WERI-Rb-1 (cell line): ENCODE measurements at regions not wholly inside any gene's neighbourhood (a gene's known extent, or its start where the extent isn't known, plus 50 kb on each side); places are given as distances from the start of the nearest gene placed in this dataset.
"Not testable (repeated sequence)": the region's sequence is repeated elsewhere in the genome, so short reads cannot be mapped to it uniquely, and the experiment has no call there.

Experiments used
- DNase-seq: peaks from one replicate; pipeline ENCODE4 v3.0.0-alpha.2; 2020
- H3K27ac ChIP-seq: fragments of 250-450 bp; sonication (Bioruptor Pico); 2 replicates; pipeline ENCODE4 v1.5.1; 2020; ENCODE audit warnings: mild to moderate bottlenecking, moderate library complexity
- H3K27me3 ChIP-seq: fragments of 250-450 bp; sonication (Bioruptor Pico); 2 replicates; pipeline ENCODE4 v1.5.1; 2021; ENCODE audit warnings: mild to moderate bottlenecking, low read depth, moderate library complexity; ENCODE audit not compliant: insufficient read depth, severe bottlenecking
- H3K36me3 ChIP-seq: fragments of 250-450 bp; sonication (Bioruptor Pico); 2 replicates; pipeline ENCODE4 v1.5.1; 2020; ENCODE audit warnings: mild to moderate bottlenecking, moderate library complexity
- H3K4me3 ChIP-seq: 2 replicates; pipeline ENCODE4 v1.5.1; 2011; ENCODE audit warnings: low read depth, mild to moderate bottlenecking, control low read depth, low read length
- H3K9me3 ChIP-seq: fragments of 250-450 bp; sonication (Bioruptor Pico); 2 replicates; pipeline ENCODE4 v1.5.1; 2021; ENCODE audit warnings: mild to moderate bottlenecking, moderate library complexity; ENCODE audit not compliant: severe bottlenecking
- TF ChIP-seq, protein P1 (sequence below): IDR thresholded peaks from 2 replicates; pipeline ENCODE4 v1.5.1; 2011; ENCODE audit warnings: low read depth, mild to moderate bottlenecking, control low read depth, inconsistent platforms, low read length

DNA sequence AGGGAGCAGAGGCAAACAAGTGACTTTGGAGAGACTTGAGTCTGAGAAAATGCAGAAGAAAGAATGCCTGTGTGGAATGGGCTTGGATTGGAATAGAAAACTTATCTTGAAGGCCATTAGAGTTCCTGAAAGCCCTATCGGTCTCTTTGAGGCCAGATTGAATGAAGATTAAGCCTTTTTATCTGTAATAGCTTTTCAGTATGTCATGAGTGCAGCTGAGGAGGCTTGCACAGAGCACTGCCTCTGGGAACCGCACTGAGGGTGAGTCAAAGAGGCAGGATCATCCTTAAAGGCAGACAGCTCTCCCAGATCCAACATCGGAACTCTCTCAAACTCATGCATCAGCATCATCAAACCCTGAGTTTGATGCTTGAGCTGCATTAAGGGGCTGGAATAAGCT, 515.2 kb downstream of the NTRK3 start:
- Histone ChIP-seq H3K27ac (no peak overlapping the region), H3K4me3 (no peak overlapping the region), H3K27me3 (no peaks in the 10 kb centered on the region), H3K36me3 (no peaks in the 10 kb centered on the region), H3K9me3 (no peaks in the 10 kb centered on the region)
- DNase-seq: no peak
- TF ChIP-seq, protein P1, sequence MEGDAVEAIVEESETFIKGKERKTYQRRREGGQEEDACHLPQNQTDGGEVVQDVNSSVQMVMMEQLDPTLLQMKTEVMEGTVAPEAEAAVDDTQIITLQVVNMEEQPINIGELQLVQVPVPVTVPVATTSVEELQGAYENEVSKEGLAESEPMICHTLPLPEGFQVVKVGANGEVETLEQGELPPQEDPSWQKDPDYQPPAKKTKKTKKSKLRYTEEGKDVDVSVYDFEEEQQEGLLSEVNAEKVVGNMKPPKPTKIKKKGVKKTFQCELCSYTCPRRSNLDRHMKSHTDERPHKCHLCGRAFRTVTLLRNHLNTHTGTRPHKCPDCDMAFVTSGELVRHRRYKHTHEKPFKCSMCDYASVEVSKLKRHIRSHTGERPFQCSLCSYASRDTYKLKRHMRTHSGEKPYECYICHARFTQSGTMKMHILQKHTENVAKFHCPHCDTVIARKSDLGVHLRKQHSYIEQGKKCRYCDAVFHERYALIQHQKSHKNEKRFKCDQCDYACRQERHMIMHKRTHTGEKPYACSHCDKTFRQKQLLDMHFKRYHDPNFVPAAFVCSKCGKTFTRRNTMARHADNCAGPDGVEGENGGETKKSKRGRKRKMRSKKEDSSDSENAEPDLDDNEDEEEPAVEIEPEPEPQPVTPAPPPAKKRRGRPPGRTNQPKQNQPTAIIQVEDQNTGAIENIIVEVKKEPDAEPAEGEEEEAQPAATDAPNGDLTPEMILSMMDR: no peak

DNA sequence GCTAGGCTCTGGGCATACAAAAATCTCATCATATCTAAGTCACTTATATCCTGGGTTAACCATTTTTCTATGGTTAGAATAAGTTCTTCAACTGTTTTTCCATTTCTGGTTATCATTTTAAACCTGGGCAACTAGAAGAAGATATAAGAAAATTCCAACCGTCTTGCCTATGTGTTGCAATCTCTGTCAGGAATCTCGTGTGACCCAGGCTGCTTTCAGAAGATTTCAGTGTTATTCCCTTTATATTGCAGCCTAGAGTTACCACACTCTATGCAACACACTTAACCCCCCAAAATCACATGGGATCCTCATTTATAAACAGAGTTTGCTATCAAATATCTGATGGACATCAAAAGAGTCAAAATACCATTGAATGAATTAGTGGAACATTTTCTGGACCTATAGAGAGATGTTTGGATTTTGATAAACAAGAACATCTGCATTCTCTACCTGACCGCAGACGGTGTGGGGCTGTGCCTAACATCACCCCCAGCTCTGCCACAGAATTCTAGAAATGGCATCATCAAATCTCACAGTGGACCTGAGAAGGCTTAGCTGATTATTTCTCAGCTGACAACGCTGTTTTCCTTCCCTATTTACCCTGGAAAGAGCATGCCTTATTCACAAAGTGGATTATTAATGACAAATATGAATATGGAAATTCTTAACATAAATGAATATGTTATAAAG, 515.7 kb downstream of the NTRK3 start:
- Histone ChIP-seq H3K27me3 (no peaks in the 10 kb centered on the region), H3K27ac (no peak overlapping the region), H3K9me3 (no peaks in the 10 kb centered on the region), H3K36me3 (no peaks in the 10 kb centered on the region), H3K4me3 (no peak overlapping the region)
- TF ChIP-seq, protein P1: no peak
- DNase-seq: no peak

DNA sequence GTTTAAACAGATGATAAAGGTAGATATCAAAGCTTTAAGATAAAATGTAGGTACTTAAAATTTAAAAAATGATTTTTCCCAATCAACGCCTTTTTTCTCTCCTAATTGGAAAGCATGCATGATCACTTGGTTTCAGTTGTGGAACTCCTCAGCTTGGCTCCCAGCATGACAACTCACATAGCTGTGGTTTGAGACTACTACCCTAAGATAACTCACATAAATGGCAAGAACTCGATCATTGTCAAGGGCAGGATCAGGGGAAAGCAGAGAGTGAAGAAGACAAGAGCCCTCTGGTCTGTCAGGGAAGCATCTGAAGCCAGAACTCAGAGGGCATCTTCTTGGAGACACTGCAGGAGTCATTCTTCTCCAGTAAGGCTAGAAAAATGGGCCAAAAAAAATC, 516.7 kb downstream of the NTRK3 start:
- H3K27ac ChIP-seq: no peak overlapping the region
- no peak for DNase-seq
- H3K4me3 ChIP-seq: no peak overlapping the region
- TF ChIP-seq, protein P1: no peak
- no peaks in the 10 kb centered on the region for H3K36me3 ChIP-seq
- H3K9me3 ChIP-seq: no peaks in the 10 kb centered on the region
- no peaks in the 10 kb centered on the region for H3K27me3 ChIP-seq

DNA sequence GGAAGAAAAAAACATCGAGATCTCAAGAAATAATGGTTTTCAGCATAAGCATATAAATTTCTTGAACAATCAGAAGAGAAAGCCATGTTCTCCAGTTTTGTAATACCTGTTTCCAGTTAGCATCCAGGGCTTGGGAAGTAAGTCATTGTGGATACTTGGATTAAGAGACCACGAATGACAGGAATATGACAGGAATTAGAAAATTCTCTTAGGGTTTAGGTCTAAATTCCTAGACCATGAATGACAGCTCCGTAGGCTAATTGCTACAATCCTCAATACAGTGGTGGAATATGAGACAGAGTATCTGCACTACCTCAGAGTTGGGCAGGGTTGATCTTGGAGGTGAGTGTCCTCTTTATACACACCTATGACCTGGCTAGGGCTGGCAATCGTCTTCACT, 517.5 kb downstream of the NTRK3 start:
- DNase-seq: no peak
- Histone ChIP-seq H3K4me3 (no peak overlapping the region), H3K9me3 (no peaks in the 10 kb centered on the region), H3K27ac (no peak overlapping the region), H3K27me3 (no peaks in the 10 kb centered on the region), H3K36me3 (no peaks in the 10 kb centered on the region)
- TF ChIP-seq, protein P1: no peak

DNA sequence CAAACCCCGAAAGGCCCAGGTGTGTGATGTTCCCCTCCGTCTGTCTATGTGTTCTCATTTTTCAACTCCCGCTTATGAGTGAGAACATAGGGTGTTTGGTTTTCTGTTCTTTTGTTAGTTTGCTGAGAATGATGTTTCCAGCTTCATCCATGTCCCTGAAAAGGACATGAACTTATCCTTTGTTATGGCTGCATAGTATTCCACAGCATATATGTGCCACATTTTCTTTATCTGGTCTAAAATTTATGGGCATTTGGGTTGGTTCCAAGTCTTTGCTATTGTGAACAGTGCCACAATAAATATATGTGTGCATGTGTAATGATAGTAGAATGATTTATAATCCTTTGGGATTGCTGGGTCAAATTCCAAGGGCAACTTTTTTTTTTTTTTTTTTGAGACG, 519.1 kb downstream of the NTRK3 start:
- not testable (repeated sequence) for H3K9me3 ChIP-seq, H3K36me3 ChIP-seq, H3K4me3 ChIP-seq, H3K27me3 ChIP-seq, H3K27ac ChIP-seq, DNase-seq

DNA sequence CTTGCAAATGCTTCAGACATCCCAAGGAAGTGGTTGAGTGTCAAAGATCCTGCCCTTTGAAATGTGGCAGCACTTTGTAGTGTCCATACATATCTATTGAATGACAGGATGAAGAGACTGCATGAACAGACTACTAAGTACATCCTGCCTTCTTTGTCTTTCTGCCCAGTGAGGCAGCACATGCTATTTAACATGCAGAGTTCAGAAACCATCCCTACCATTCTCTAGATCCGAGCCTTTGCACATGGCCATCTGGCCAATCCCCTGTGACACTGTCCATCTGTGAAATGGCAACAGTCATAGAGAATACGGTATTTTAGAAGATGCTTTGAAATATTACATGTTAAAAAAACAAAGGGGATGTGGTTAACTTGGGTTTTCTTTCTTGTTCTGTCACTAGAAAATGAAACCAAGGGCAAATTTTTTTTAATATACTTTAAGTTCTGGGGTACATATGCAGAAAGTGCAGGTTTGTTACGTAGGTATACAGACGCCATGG, 519.6 kb downstream of the NTRK3 start:
- Histone ChIP-seq H3K9me3 (no peaks in the 10 kb centered on the region), H3K36me3 (no peaks in the 10 kb centered on the region), H3K27me3 (no peaks in the 10 kb centered on the region), H3K4me3 (no peak overlapping the region), H3K27ac (no peak overlapping the region)
- TF ChIP-seq, protein P1: no peak
- DNase-seq: no peak
